ENCODE measurements at regions not wholly inside any gene's neighbourhood (a gene's known extent, or its start where the extent isn't known, plus 50 kb on each side); places are given as distances from the start of the nearest gene placed in this dataset.

- DNase-seq: peak; percentile 69
- Histone ChIP-seq H3K4me3 (ENCODE audit: insufficient read depth, low read depth, low read length) (peak overlapping the region; percentile 33), H3K27me3 (ENCODE audit: control insufficient read depth, insufficient read depth, low read length) (peaks cover 27% of the 10 kb centered on the region), H3K36me3 (replicated peaks; ENCODE audit: control insufficient read depth, insufficient read depth, low read length) (no peaks in the 10 kb centered on the region)
Measured at GRCh38 chr17:56678249-56679114, 85.0 kb downstream of the NOG start.

GRCh38 chr17:56679115-56679776 is 85.7 kb downstream of the NOG start:
- peak; percentile 64 for DNase-seq
- Histone ChIP-seq H3K27me3 (ENCODE audit: control insufficient read depth, insufficient read depth, low read length) (peaks cover 27% of the 10 kb centered on the region), H3K4me3 (ENCODE audit: insufficient read depth, low read depth, low read length) (peak overlapping the region; percentile 33), H3K36me3 (replicated peaks; ENCODE audit: control insufficient read depth, insufficient read depth, low read length) (no peaks in the 10 kb centered on the region)

GRCh38 chr17:56679777-56680422 is 86.4 kb downstream of the NOG start:
- Histone ChIP-seq H3K4me3 (ENCODE audit: insufficient read depth, low read depth, low read length) (no peak overlapping the region), H3K27me3 (ENCODE audit: control insufficient read depth, insufficient read depth, low read length) (peaks cover 27% of the 10 kb centered on the region), H3K36me3 (replicated peaks; ENCODE audit: control insufficient read depth, insufficient read depth, low read length) (no peaks in the 10 kb centered on the region)
- DNase-seq: no peak

- Histone ChIP-seq H3K36me3 (replicated peaks; ENCODE audit: control insufficient read depth, insufficient read depth, low read length) (no peaks in the 10 kb centered on the region), H3K27me3 (ENCODE audit: control insufficient read depth, insufficient read depth, low read length) (peaks cover 27% of the 10 kb centered on the region), H3K4me3 (ENCODE audit: insufficient read depth, low read depth, low read length) (no peak overlapping the region)
- DNase-seq: no peak
Measured at GRCh38 chr17:56680676-56681075, 87.2 kb downstream of the NOG start.

DNA sequence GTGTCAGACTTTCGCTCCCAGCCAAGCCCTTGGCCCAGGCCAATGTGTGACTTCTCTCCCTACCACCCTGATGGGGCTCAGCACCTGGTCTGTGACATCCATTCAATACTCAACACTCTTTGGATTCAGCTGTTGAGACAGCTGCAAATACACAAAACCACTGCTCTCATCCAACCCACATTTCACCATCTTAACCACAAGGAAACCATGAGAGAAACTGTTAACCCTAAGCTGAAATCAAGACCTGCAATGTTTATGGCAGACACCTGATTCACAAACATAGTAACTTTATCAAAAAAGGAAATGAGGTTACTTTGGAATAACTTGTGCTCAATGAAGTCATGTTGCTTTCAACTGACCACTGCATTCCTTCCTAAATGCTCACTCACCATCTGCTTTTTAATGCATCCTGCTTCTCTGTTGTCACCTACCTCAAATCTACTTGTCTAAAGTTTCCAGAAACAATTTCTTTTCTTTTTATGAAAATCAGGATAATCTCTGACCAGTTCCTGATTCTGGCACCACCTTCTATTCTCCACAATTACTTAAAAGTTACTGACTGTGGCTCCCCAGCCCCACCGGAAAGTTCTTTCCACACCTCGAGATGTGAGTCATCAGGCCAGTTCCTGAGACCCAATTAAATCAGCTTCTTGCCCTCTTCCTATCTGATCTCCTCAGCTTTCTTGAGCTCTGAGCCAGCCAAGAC is 88.2 kb downstream of the NOG start:
- Histone ChIP-seq H3K36me3 (replicated peaks; ENCODE audit: control insufficient read depth, insufficient read depth, low read length) (no peaks in the 10 kb centered on the region), H3K27me3 (ENCODE audit: control insufficient read depth, insufficient read depth, low read length) (peaks cover 27% of the 10 kb centered on the region), H3K4me3 (ENCODE audit: insufficient read depth, low read depth, low read length) (no peak overlapping the region)
- no peak for DNase-seq

- no peak for DNase-seq
- Histone ChIP-seq H3K4me3 (ENCODE audit: insufficient read depth, low read depth, low read length) (no peak overlapping the region), H3K36me3 (replicated peaks; ENCODE audit: control insufficient read depth, insufficient read depth, low read length) (no peaks in the 10 kb centered on the region), H3K27me3 (ENCODE audit: control insufficient read depth, insufficient read depth, low read length) (no peaks in the 10 kb centered on the region)
Measured at GRCh38 chr17:56688151-56688550, 94.7 kb downstream of the NOG start.

- Histone ChIP-seq H3K36me3 (replicated peaks; ENCODE audit: control insufficient read depth, insufficient read depth, low read length) (no peaks in the 10 kb centered on the region), H3K4me3 (ENCODE audit: insufficient read depth, low read depth, low read length) (no peak overlapping the region), H3K27me3 (ENCODE audit: control insufficient read depth, insufficient read depth, low read length) (no peaks in the 10 kb centered on the region)
- no peak for DNase-seq
Measured at GRCh38 chr17:56690441-56691291, 97.2 kb downstream of the NOG start.

- DNase-seq: no peak
- no peaks in the 10 kb centered on the region for H3K36me3 ChIP-seq (replicated peaks; ENCODE audit: control insufficient read depth, insufficient read depth, low read length)
- no peaks in the 10 kb centered on the region for H3K27me3 ChIP-seq (ENCODE audit: control insufficient read depth, insufficient read depth, low read length)
- H3K4me3 ChIP-seq (ENCODE audit: insufficient read depth, low read depth, low read length): no peak overlapping the region
Measured at GRCh38 chr17:56694825-56695224, 101.3 kb downstream of the NOG start.

- DNase-seq: no peak
- Histone ChIP-seq H3K27me3 (ENCODE audit: control insufficient read depth, insufficient read depth, low read length) (no peaks in the 10 kb centered on the region), H3K4me3 (ENCODE audit: insufficient read depth, low read depth, low read length) (no peak overlapping the region), H3K36me3 (replicated peaks; ENCODE audit: control insufficient read depth, insufficient read depth, low read length) (no peaks in the 10 kb centered on the region)
Measured at GRCh38 chr17:56697190-56697589, 103.7 kb downstream of the NOG start.

GRCh38 chr17:56699186-56699894 is 105.8 kb downstream of the NOG start:
- Histone ChIP-seq H3K4me3 (ENCODE audit: insufficient read depth, low read depth, low read length) (no peak overlapping the region), H3K36me3 (replicated peaks; ENCODE audit: control insufficient read depth, insufficient read depth, low read length) (no peaks in the 10 kb centered on the region), H3K27me3 (ENCODE audit: control insufficient read depth, insufficient read depth, low read length) (no peaks in the 10 kb centered on the region; the same call in 1 of the 2 replicates)
- DNase-seq: peak; percentile 79

DNA sequence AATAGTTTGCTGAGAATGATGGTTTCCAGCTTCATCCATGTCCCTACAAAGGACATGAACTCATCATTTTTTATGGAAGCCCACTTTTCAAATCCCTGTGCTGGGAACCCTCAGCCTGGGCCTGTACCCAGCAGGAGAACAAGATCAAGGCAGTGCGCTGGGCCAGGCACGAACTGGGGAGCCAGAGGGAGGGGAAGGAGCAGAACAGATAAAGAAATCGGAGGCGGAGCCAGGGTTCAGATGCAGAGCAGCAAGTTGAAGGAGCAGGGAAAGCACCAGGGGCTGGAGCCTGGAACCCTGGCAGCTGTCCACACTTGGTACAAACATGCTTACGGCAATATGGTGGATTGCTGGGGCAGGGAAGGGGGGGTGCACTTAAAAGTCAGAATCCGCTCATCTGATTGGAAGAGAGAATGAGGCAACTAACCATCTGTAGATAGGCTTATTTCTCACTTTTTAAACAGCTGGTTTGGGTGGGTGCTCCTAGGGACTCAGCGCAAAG is 107.5 kb downstream of the NOG start:
- H3K4me3 ChIP-seq (ENCODE audit: insufficient read depth, low read depth, low read length): no peak overlapping the region
- no peaks in the 10 kb centered on the region; the same call in 1 of the 2 replicates for H3K27me3 ChIP-seq (ENCODE audit: control insufficient read depth, insufficient read depth, low read length)
- no peaks in the 10 kb centered on the region for H3K36me3 ChIP-seq (replicated peaks; ENCODE audit: control insufficient read depth, insufficient read depth, low read length)
- DNase-seq: peak; percentile 49

DNA sequence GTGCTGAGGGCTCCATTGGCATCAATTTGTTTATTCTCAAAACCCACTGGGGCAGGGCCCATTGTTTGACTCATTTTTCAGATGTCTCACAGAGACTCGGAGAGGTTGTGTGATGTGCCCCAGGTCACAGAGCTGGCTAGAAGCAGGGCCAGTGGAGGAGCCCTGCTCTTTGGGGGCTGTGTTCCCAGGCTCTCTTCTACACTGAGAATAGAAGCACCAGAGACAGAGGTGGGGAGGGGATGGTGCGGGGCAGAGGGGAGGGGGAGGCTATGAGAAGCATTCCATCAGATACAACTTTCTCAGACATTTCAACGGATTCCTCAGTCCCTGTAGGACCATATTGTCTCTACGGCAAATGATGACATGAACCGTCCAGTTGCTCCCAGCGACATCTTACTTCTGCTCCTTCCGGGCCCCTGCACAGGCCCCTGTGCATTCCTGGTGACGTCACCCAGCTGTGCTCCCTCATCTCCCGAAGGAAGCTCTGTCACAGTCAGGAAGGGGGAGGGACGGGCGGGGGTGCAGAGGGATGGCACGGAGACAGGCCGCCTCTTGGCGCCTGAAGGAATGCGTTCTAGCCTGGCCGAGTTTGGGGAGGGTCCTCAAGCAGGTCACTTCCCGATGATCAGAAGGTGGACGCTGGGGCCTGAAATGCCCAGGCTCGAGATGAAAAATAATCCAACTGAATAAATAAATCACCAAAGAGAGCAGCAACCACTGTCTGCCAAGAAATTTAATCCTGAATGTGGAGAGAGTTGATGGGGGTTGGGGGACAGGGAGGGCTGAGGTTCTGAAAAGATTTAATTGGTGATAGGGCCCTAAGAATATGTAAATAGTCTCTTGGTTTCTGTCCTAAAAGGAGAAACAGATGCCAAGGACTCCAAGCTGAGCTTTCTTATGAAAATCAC is 114.1 kb downstream of the NOG start:
- peak; percentile 61 for DNase-seq
- Histone ChIP-seq H3K27me3 (ENCODE audit: control insufficient read depth, insufficient read depth, low read length) (no peaks in the 10 kb centered on the region; the same call in 1 of the 2 replicates), H3K4me3 (ENCODE audit: insufficient read depth, low read depth, low read length) (peak overlapping the region; percentile 18; the same call in 1 of the 2 replicates), H3K36me3 (replicated peaks; ENCODE audit: control insufficient read depth, insufficient read depth, low read length) (no peaks in the 10 kb centered on the region)
